ENCODE measurements at regions not wholly inside any gene's neighbourhood (a gene's known extent, or its start where the extent isn't known, plus 50 kb on each side); places are given as distances from the start of the nearest gene placed in this dataset.

DNA sequence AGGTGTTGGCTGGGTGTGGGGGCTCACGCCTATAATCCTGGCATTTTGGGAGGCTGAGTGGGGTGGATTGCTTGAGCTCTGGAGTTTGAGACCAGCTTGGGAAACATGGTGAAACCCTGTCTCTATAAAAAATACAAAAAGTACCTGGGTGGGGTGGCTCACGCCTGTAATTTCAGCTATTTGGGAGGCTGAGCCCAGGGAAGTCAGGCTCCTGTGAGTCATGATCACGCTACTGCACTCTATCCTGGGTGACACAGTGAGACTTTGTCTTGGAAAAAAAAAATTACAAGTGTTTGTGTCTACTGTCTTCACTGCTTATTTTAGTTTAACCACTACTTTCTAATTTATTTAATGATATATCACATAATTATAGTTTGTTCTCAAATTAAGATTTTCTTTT lies 62.7 kb upstream of the DOCK10 start:
- WGBS = 85% methylated on average over 3 of the region's 3 CpGs
- no peak overlapping the region for H3K4me3 ChIP-seq
- DNase-seq (ENCODE audit: low spot score in 2 of 2) = no peak
- H3K27ac ChIP-seq = no peak overlapping the region
- H3K27me3 ChIP-seq = no peaks in the 10 kb centered on the region
- no peaks in the 10 kb centered on the region for H3K9me3 ChIP-seq
- H3K4me1 ChIP-seq = no peaks in the 10 kb centered on the region
- TF ChIP-seq CTCF (IDR thresholded peaks at IDR 0.05) = no peak
- TF ChIP-seq POLR2AphosphoS5 (IDR thresholded peaks at IDR 0.05) = no peak
- TF ChIP-seq EP300 (IDR thresholded peaks at IDR 0.05) = no peak
- TF ChIP-seq POLR2A (IDR thresholded peaks at IDR 0.05) = no peak
- H3K36me3 ChIP-seq = no peaks in the 10 kb centered on the region

DNA sequence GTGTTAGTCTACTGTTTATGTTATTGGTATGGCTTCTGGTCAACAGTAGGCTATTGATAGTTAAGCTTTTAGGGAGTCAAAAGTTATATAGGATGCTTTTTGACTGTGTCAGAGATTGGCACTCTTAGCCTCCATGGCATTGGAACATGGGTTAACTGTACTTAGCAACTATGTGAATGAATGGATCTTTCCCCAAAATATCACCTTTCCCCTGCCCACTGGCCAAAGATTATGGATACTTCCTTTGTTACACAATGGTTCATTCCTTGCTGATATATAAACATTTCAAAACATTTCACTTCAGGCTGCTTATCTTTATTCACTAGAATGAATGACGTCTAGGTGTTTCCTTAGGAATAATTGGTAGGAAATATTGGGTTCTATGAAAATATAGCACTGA lies 62.1 kb upstream of the DOCK10 start:
- Histone ChIP-seq H3K27ac (no peak overlapping the region), H3K27me3 (no peaks in the 10 kb centered on the region), H3K9me3 (no peaks in the 10 kb centered on the region), H3K36me3 (no peaks in the 10 kb centered on the region), H3K4me3 (no peak overlapping the region), H3K4me1 (no peaks in the 10 kb centered on the region)
- no peak for DNase-seq (ENCODE audit: low spot score in 2 of 2)
- TF ChIP-seq POLR2A (IDR thresholded peaks at IDR 0.05) (no peak), POLR2AphosphoS5 (IDR thresholded peaks at IDR 0.05) (no peak), CTCF (IDR thresholded peaks at IDR 0.05) (no peak), EP300 (IDR thresholded peaks at IDR 0.05) (no peak)
- WGBS = 46% methylated on average over 1 of the region's 1 CpG

DNA sequence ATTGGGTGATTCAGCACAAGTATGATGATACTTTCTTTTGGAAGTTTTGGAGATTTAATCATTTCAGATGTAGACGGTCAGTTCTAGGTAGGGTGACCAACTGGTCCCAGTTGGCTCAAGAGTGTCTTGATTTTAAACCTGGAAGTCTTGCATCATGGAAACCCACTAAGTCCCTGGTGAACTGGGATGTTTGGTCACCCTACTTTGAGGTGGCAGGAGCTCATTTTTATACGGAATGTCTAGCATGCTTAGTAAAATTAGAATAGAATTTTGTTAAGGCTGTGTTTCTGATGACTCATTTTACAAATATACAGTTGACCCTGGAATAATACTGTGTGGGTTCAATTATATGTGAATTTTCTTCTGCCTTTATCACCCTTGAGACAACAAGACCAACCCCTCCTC lies 61.5 kb upstream of the DOCK10 start:
- WGBS = 59% methylated on average over 2 of the region's 2 CpGs

DNA sequence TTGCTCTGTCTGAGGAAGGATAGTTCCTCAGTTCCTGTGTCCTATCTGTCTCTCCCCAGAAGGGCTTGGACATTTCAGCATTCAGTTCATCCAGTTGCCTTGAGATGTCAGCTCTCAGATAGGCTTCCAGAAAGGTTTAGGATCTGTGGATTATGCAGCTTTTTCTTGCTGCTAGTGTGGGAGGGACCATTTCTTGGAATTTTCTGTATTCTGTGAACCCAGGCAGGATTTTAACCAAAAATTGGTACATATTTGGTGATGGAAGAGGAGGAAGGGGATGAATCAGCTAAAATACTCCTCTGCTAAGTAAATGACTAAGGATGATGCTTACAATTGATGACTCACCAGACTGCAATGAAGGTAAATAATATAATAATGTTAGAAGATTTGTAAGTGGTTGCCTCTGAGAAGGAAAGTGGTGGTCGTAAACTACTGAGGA lies 58.6 kb upstream of the DOCK10 start:
- H3K27ac ChIP-seq = no peak overlapping the region
- no peak for TF ChIP-seq POLR2AphosphoS5 (IDR thresholded peaks at IDR 0.05)
- no peak for TF ChIP-seq EP300 (IDR thresholded peaks at IDR 0.05)
- TF ChIP-seq CTCF (IDR thresholded peaks at IDR 0.05) = no peak
- no peak for TF ChIP-seq POLR2A (IDR thresholded peaks at IDR 0.05)
- H3K4me3 ChIP-seq = no peak overlapping the region
- no peaks in the 10 kb centered on the region for H3K36me3 ChIP-seq
- no peaks in the 10 kb centered on the region for H3K4me1 ChIP-seq
- 86% methylated on average over 1 of the region's 1 CpG for WGBS
- H3K9me3 ChIP-seq = no peaks in the 10 kb centered on the region
- H3K27me3 ChIP-seq = no peaks in the 10 kb centered on the region
- DNase-seq (ENCODE audit: low spot score in 2 of 2) = no peak

More for the DNA sequence above, 61.5 kb upstream of the DOCK10 start:
- no peaks in the 10 kb centered on the region for H3K27me3 ChIP-seq
- H3K4me1 ChIP-seq = no peaks in the 10 kb centered on the region
- H3K9me3 ChIP-seq = no peaks in the 10 kb centered on the region
- no peak overlapping the region for H3K4me3 ChIP-seq
- DNase-seq (ENCODE audit: low spot score in 2 of 2) = no peak
- no peaks in the 10 kb centered on the region for H3K36me3 ChIP-seq
- no peak for TF ChIP-seq POLR2AphosphoS5 (IDR thresholded peaks at IDR 0.05)
- no peak for TF ChIP-seq CTCF (IDR thresholded peaks at IDR 0.05)
- no peak for TF ChIP-seq EP300 (IDR thresholded peaks at IDR 0.05)
- no peak for TF ChIP-seq POLR2A (IDR thresholded peaks at IDR 0.05)
- no peak overlapping the region for H3K27ac ChIP-seq

DNA sequence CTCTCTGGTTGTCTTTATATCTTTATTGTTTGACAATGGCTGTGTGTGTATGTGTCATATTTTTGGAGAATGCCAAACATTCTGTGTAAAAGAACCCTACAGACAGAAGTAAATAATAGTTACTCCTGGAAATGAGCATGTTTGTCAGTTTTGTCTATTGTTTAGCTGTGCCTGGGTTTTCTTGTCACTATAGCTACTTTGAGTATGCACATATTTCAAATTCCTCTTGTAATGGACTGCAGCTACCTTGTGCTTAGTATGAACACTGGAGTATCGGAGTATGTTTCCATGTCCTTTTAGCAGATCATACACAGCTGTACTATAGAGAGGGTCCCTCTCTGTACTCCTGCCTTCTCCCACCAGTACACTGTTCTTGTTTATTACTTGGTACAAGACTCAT lies 58.0 kb upstream of the DOCK10 start:
- no peak for DNase-seq (ENCODE audit: low spot score in 2 of 2)
- TF ChIP-seq POLR2A (IDR thresholded peaks at IDR 0.05) (no peak), POLR2AphosphoS5 (IDR thresholded peaks at IDR 0.05) (no peak), CTCF (IDR thresholded peaks at IDR 0.05) (no peak), EP300 (IDR thresholded peaks at IDR 0.05) (no peak)
- Histone ChIP-seq H3K27ac (no peak overlapping the region), H3K36me3 (no peaks in the 10 kb centered on the region), H3K9me3 (no peaks in the 10 kb centered on the region), H3K4me1 (no peaks in the 10 kb centered on the region), H3K27me3 (no peaks in the 10 kb centered on the region), H3K4me3 (no peak overlapping the region)
- 74% methylated on average over 1 of the region's 1 CpG for WGBS

Data from suprapubic skin (tissue), 4 donors.